Ammon's horn (tissue), 1 donor: ENCODE measurements at regions not wholly inside any gene's neighbourhood (a gene's known extent, or its start where the extent isn't known, plus 50 kb on each side); places are given as distances from the start of the nearest gene placed in this dataset.
"Not testable (repeated sequence)": the region's sequence is repeated elsewhere in the genome, so short reads cannot be mapped to it uniquely, and the experiment has no call there.

Experiments
- DNase-seq: peaks from one replicate; pipeline ENCODE4 v3.0.0-alpha.2; 2016; ENCODE audit warnings: low spot score

DNA sequence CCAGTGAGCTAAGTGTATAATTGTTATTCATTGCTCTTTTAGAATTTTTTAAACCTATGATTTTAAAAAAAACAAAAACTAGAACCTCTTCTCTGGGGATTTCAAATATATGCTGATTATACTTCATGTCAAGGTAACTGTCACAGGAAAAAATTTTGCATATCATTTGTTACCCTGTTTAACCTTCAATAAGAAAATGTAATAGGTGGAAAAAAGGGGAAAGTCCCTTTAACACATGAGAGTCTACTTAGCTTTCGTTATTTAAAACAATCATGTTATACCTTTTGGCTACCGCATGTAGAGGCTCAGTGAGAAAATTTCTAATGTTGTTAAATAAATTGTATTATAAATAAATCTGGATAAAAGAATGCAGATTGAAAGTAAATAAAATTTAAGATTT lies 190.1 kb upstream of the AKR1E2 start:
- DNase-seq = no peak

DNA sequence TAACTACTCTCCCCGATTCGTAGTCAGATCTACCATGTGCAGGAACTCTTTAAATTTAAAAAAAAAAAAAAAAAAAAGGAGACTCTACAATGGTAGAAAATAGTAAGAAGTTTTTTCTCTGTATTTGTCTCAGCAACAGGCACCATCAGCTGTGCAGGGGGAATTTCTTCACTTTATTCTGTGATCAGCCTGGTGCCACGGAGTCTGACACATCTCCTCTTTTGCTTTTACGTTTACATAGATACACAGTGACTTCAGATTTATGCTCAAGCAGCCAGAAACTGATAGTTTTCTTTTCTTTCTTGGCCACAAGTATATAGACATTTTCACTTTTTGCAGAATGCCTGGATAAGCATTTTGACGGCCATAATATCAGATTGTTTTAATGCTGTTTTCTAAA lies 190.6 kb upstream of the AKR1E2 start:
- DNase-seq = no peak

DNA sequence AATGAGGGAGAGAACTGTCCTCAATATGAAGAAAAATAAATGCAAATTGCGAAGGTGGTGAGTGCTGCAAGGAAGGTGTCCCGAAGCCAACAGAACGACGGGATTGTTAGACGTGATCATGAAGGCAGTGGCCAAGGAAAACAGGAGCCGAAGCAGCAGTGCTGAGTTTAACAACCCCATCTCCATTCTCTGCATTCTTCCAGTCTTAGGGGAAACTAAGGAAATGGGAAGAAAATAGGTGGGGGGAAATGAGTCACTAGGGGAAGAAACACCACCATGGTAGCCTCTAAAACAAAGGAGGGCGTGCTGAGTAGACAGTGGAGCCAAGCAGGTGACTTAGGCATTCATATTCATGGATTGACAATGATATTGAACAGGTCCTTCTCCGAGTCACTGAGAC lies 192.2 kb upstream of the AKR1E2 start:
- DNase-seq = no peak

DNA sequence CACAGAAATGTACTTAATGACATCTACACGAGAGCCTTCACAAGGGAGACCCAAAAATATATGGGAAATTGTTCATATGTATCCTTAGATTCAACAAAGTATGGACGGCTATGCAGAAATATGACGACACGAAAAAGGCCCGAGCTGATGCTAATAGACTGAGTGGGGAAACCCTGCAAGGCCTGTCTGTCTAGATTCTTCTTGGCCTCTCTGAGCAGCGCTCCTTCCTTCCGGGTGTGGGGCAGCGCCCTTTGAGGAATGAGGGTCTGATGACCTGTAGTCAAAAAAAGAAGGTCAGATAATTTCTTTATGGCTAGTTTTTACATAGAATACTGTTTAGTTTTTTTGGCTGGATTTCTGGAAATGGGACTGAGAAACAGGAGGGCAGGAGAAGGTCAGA lies 192.8 kb upstream of the AKR1E2 start:
- no peak for DNase-seq

DNA sequence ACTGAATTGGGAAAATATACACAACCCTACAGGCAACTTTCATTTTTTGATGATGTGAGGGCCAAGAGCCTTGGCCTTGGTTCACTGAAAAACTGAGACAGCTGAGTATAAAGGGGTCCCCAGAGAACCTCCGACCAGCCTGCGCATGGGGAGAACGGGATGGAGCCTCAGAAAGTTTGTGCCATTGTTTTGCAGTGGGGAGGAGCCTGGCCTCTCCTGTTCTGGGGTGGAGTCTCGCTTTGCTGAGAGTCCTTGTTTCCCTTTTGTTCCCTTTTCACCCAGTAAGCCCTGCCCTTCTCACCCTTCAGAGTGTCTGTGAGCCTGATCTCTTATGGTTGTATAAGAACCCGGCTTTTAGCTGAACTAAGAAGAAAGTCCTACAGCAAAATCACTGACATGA lies 193.2 kb upstream of the AKR1E2 start:
- no peak for DNase-seq

DNA sequence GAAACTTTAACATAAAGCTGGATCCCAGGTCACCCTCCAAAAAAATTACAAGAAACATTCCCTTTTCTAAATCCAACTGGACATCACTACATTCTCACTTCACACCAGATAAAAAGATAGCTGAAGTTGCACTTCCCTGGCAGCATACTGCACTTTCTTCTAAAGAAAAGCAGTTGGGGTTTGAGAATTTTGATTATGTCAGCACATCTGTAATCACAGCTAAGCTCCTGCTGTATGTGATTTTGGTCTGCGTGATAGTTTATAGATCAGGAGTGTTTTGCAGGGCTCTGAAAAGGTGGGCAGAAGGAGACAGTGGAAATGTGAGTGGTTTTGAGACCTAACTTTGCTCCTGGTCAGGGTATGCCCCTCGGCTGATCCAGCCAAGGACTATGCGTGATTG lies 199.1 kb upstream of the AKR1E2 start:
- no peak for DNase-seq

DNA sequence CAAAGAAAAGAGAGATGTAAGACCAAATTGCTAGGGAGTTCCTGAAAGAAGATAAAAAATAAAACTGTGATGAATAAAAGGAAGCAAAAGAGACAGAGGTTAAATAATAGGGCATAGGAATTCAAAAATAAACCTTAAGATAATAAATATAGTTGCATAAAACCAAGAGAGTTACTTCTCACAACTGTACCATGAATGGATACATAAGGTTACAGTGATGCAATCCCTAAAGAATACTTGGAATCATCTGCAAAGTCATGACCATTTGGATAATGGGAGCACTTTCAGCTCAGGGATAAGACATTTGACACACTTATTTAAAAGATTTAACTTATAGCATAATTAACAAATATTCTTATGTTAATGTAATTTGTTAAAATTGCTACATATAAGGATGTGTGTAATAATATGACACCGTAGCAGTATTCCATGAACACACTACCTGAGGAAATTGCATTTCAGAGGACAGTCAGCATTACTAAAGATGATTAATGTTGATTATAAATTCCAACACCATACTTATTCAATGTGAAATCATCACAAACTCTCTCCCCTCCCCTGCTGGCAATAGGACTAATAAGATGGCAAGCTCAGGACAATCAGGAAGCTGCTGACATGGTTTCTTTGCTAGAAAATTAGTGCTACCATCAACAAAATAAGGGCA lies 202.1 kb upstream of the AKR1E2 start:
- DNase-seq = no peak

DNA sequence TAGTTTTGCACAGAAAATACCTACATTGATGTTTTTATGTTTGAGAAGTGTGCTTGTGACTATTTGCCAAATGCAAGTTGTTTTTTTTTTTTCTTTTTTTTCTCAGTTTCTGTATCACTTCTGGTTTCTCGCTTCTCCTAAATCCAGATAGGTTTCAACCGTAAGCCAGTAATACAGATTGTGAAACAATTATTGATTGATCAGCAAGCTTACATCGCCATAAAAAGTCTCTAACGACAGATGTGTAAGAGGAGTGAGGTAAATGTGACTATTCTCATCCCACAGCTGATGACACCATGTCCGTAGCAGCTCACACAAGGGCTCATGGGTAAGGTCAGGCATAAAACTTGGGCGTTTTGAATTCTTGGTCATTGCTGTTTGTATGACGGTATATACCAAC lies 202.8 kb upstream of the AKR1E2 start:
- DNase-seq = no peak

DNA sequence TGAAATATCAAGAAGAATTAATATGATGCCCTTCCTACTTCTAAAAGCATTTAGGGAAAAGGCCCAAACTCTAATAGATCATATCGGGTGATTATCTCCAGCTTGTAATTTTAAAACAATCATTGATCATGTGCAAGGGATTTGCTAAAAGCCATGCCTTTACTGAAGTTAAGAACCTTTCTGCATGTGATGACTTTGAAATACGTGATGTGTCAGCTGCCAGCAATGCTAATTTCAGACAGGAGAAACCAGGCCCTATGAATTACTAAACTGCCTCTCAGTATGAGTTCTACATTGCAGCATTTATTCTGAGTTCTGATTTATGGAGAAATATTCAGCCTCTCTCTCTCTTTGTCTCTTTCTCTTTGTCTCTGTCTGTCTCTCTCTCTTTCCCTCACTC lies 203.6 kb upstream of the AKR1E2 start:
- no peak for DNase-seq

DNA sequence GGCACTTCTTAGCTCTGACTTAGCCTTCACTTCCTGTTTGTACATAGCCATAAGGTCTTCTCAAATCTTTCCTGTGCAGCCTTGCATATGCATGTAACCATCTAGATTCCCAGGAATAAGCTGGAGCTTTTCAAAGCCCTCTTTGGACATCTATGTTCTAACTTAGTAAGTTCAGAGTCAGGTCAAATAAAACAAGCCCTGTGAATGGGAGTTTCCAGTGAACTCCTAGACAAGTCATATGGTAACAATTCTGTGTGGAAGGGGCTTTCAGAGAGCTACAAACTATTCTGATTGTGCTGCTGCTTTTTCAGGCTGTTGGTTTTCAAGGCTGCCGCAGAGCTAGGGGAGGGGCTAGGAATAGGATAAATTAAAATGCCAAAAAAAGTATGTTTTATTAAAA lies 208.4 kb upstream of the AKR1E2 start:
- no peak for DNase-seq

DNA sequence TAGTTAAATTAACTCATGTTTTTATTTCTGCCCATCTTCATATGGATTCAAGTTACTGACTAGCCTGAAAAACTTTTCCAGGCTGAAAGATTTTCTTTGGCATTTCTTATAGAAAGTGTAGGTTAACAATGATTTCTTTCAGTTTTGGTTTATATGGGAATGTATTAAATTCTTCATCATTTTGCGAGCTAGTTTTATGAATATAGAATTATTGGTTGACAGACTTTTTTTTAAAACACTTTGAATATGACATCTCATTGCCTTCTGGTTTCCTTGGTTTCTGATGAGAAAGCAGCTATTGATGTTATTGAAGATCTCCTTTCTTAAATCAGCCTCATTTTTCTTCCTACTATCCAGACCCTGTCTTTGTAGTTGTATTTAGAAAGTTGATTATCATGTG lies 211.0 kb upstream of the AKR1E2 start:
- no peak for DNase-seq

DNA sequence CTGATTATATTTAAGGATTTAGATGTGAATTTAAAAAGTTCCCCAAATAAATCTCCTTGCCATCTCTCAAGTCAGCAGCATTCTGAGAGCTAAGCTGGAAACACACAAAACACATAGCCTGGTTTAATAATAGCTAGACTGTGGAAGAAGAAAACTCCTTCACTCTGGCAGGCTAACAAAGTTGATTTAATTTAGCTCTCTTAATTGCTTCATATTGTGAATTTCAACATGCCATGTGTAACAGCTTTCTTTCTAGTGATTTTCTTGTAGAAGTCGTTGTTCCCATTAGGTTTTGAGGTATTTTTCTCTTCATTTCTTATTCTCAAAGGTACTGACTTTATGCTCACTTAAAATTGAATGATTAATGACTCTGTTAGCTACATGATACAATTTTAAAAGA lies 216.8 kb upstream of the AKR1E2 start:
- DNase-seq = no peak

DNA sequence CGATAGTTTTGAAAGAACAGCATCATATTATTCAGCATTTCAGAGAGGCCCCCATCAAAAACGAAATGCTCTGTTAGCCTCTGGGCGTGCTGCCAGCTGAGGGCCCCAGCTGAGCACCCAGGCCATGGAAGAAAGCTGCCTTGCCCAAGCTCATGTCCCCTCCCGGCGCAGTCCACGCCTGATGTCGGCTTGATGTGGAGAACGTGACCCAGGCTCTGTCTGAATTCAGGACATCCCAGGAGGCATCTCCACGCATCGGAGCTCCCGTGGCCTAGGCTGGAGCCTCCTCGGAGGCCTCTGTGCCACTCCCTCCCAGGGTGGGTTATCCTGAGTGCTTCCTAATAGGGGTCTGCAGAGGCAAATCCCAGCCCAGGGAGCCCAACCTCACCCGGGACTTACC lies 218.3 kb upstream of the AKR1E2 start:
- no peak for DNase-seq

DNA sequence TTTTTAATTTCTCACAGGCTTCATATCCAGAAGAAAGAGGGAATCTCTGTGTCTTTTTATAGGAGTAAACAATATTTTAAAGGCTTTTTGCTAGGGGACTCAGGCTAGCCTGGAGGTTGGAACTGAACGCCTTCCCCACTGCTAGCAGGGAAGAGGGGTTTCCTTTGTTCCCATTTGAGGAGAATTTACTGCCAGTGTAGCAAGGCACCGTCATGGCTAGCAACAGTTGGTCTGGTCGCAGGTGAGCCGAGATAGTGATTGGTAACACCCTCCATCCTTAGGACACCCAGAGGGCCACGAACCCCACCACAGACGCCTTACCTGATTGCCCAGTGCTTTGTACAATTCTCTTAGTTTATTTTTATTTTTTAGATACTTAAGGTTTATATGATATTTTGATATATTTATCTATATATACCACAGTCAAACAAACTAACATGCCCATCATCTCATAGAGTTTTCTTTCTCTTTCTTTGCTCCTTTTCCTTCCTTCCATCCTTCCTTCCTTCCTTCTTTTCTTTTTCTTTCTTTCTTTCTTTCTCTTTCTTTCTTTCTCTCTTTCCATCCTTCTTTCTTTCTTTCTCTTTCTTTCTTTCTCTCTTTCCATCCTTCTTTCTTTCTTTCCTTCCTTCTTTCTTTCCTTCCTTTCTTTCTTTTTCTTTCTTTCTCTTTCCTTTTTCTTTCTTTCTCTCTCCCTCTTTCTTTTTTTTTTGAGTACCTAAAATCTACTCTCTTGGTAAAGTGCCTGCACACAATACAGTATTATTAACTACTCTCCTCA lies 219.0 kb upstream of the AKR1E2 start:
- no peak for DNase-seq

DNA sequence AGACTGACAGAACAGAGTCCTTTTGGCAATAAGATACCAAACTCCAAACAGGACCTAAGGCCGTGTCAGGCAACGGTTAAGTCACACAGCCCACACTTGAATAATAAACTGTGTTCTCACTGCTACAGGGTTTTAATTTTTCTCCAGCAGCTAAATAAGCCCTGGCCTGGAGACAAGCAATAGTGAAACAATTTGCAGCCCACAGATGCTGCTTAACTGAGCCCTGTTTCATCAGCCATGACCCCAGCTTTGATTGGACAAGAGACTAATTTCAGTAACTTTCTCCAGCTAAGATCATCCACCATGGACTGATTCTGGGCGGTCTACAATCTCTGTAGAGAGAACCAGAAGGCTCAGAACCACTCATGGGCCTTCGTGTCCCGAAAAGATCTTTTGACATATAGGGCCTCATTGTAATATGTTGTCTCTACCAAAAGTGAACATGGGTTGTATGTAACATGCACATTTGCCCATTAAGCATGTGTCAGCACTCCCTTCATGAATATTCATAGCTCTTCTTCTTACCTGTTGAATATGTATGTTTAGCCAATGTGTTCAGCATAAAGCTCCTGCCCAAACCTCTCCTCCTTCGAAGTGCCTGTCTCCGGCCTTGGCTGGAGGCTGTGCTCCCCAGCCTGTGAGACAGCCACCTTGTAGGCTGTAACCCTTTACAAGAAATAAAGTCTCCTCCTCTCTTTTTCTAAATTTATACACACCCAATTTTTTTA lies 223.1 kb upstream of the AKR1E2 start:
- no peak for DNase-seq

DNA sequence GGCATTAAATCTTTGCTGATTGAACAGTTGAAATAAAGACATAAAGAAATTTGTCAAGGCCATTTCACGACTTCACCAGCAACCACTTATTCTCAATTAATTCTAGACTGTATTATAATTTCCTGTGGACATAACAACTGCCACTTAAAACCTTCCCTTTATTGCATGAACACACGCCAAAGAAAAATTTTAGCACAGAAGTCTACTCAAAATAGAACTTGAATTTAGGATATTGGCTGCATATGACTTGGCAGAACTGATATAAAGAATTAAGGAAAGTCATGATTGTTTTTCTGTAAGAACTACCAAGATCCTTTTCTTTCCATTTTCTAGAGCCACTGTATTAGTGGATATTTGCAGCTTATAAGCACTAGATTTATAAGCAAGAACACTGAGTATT lies 226.5 kb upstream of the AKR1E2 start:
- DNase-seq = no peak

DNA sequence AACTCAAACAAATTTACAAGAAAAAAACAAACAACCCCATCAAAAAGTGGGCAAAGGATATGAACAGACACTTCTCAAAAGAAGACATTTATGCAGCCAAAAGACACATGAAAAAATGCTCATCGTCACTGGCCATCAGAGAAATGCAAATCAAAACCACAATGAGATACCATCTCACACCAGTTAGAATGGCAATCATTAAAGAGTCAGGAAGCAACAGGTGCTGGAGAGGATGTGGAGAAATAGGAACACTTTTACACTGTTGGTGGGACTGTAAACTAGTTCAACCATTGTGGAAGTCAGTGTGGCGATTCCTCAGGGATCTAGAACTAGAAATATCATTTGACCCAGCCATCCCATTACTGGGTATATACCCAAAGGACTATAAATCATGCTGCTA lies 228.1 kb upstream of the AKR1E2 start:
- DNase-seq = not testable (repeated sequence)

DNA sequence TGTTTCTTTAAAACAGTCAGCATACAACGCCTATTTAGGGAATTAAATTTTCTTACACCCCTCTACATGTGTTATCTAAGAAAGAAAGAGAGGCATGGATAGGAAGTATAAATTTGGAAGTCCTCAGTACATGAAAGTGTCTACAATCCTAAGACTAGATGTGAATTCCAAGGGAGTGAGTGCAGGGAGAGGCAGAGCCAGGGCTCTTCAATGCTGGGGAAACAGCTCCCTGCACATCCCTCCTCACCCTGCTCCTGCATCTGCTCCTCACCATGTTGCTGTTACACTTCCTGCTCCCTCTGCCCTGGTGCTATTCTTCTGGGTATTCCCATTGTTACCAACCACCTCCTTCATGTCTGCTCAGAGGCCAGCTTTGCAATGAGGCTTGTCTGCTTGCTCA lies 229.1 kb upstream of the AKR1E2 start:
- no peak for DNase-seq

DNA sequence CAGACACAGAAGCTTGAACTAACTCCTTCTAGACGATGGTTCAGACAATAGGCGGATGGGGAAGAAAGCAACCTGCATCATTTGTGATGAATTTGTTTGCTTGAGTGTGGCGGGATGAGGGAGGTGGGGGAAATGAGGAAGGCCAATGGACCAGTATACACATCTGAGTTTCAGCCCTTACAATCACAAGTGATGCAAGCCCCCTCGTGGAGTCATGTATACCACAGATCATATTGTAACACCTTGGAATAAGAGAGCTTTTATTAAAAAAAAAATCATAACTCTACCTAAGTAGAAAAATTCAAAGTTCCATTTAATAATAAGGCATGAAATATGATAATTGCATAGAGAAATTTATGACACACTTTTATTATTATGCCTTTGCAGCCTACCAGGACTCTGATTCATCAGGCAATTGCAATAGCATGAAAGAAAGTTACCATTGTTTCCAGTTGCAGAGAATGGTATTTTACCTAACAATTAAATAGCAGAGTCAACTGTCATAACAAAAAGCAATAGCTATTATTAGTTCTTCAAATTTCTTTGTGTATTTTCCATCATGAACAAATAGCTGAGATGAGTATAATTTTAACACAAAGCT lies 230.2 kb upstream of the AKR1E2 start:
- no peak for DNase-seq

DNA sequence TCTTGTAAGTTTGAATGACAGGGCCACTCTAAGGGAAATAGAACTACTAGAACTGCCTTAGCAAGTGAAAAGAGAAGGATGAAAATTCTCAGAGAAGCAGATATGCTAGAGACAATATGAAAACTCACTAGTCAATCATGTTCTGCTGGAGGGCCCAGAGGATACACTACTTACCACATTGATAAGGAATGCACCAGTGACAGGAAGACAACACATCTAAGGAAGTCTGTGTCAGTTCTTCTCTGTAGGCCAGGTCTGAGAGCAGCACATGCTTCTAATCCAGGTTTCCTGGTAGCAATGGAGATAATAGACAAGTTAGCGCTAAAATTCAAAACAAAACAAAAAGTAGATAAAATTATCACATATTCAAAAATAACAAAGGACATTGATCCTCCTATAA lies 235.2 kb upstream of the AKR1E2 start:
- DNase-seq = no peak

DNA sequence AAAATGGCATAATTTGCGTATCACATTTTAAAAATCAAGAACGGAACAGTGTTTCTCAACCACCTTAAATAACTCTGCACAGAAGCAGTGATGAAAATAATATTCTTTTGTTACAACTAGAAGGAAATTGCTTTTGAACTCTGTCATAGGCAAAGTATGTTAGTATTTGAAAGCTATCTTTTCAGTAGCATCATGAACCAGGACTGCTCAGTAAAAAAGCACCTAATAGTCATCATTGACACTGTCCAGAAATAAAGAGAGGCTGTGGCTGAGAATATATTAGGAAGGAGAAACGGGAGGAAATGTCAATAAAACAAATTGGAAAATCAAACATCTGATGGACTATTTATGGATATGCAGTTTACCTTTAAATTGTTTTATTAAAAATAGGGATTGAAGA lies 237.2 kb upstream of the AKR1E2 start:
- DNase-seq = no peak

DNA sequence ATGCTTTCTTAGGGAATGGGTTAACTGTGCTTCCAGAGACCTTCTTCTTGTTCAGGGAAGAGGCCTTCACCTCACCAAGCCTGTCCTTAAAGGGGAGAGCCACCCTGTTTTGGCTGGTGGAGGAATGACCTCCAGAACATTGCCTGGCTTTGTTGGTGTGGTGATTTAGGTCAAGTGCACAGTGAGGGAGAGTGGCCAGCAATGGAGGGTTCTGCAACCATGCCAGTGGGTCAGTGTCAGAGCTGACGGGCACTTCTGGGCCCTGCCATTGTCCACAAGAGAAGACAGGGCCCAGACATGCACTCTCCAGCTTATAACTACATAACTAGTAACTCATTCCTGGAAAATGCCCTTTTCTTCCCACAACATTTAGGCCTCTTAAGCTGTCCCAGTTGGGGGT lies 238.5 kb upstream of the AKR1E2 start:
- no peak for DNase-seq

DNA sequence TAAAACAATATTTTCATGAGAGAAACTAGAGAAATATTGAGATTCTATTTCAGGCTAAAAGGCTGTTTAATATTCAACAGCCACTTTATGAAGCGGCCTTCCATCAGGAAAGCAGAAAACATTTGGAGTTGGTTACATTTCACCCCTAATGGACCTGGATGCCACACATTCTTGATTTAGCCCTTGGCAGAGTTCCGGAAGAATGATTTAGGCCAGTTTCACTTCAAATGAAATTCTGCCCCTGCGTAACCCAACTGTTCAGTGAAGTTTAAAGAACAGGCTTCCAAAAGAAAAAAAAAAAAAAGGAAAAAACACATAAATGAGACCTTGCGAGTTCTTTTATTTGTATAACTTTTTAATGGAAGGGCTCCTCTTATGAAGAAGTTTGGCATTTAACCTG lies 239.2 kb upstream of the AKR1E2 start:
- no peak for DNase-seq
